ENCODE measurements at regions not wholly inside any gene's neighbourhood (a gene's known extent, or its start where the extent isn't known, plus 50 kb on each side); places are given as distances from the start of the nearest gene placed in this dataset.

- TF ChIP-seq EZH2phosphoT487 (IDR thresholded peaks at IDR 0.05; ENCODE audit: low read depth, severe bottlenecking, unreplicated experiment) (no peak), CTCF (IDR thresholded peaks at IDR 0.05; ENCODE audit: poor library complexity) (no peak)
These were observed 572.4 kb upstream of the MGMT start for GRCh38 chr10:128894641-128895040.
